ENCODE measurements at regions not wholly inside any gene's neighbourhood (a gene's known extent, or its start where the extent isn't known, plus 50 kb on each side); places are given as distances from the start of the nearest gene placed in this dataset.

- in situ Hi-C loops (cut with MboI; ENCODE audit: low sequenced_read_pairs) = loop anchor here (10.0 kb wide), 1 partner anchor 482 kb away; no protein-coding TSS in a partner anchor
- no peak overlapping the region for H4K91ac ChIP-seq (ENCODE audit: insufficient read depth, low read depth, low read length)
- peak; percentile 59 for ATAC-seq (ENCODE audit: low read depth)
These were observed 130.8 kb upstream of the RIPOR2 start for GRCh38 chr6:25066593-25066992.

More at GRCh38 chr6:25066593-25066992, 130.8 kb upstream of the RIPOR2 start:
- DNase-seq = peak; percentile 58
- dilution Hi-C loops (cut with HindIII; ENCODE audit: low sequenced_read_pairs, unreplicated experiment) (no loop called here), intact Hi-C loops (cut with micrococcal nuclease) (no loop called here)
- Histone ChIP-seq H3K4me3 (ENCODE audit: insufficient read depth, low read depth, low read length) (no peak overlapping the region), H3K9ac (ENCODE audit: low read depth, low read length) (no peak overlapping the region), H3K27me3 (ENCODE audit: control insufficient read depth, insufficient read depth, low read length) (no peaks in the 10 kb centered on the region), H3K56ac (ENCODE audit: extremely low read depth, insufficient read depth, low read length) (no peak overlapping the region), H3K9me3 (ENCODE audit: control insufficient read depth, insufficient read depth, low read length) (no peaks in the 10 kb centered on the region), H2BK120ac (ENCODE audit: low read depth, low read length) (no peak overlapping the region), H3K4me1 (ENCODE audit: control insufficient read depth, insufficient read depth, low read length) (peaks cover 10% of the 10 kb centered on the region), H3K27ac (ENCODE audit: insufficient read depth, low read length) (peak overlapping the region; percentile 48; the same call in 1 of the 2 replicates), H2BK20ac (ENCODE audit: low read depth, low read length) (no peak overlapping the region), H3K4me2 (ENCODE audit: low read depth, low read length) (no peak overlapping the region), H2AFZ (replicated peaks; ENCODE audit: low read length, poor library complexity) (no peak overlapping the region), H3K23ac (ENCODE audit: low read depth, low read length) (no peak overlapping the region), H4K5ac (ENCODE audit: low read depth, low read length) (no peak overlapping the region), H3K9me1 (ENCODE audit: insufficient read depth, low read length) (peaks cover 3% of the 10 kb centered on the region; the same call in 1 of the 2 replicates), H3K18ac (ENCODE audit: low read depth, low read length) (no peak overlapping the region), H3K79me1 (ENCODE audit: low read depth in 1 of 2, low read length in 2 of 2) (no peaks in the 10 kb centered on the region), H3K4ac (ENCODE audit: low read depth, low read length) (no peak overlapping the region), H4K8ac (ENCODE audit: low read depth in 2 of 2, low read length in 2 of 2) (no peak overlapping the region; a peak in 1 of 4 replicates), H4K20me1 (ENCODE audit: insufficient read depth, low read length) (no peaks in the 10 kb centered on the region), H2BK5ac (ENCODE audit: low read depth, low read length, poor library complexity, severe bottlenecking) (no peak overlapping the region), H2AK9ac (replicated peaks; ENCODE audit: low read depth, low read length, poor library complexity) (no peak overlapping the region), H2AK5ac (ENCODE audit: low read depth, low read length) (no peak overlapping the region), H3K14ac (replicated peaks; ENCODE audit: low read depth, low read length) (no peak overlapping the region), H2BK15ac (ENCODE audit: low read depth, low read length) (no peak overlapping the region), H3K36me3 (ENCODE audit: control insufficient read depth, insufficient read depth, low read length) (no peaks in the 10 kb centered on the region)
- CTCF ChIA-PET = interaction anchor here (1.3 kb wide), 1 partner anchor 211 kb away, joined by 3 read pairs; no protein-coding TSS in a partner anchor
- POLR2A ChIA-PET (ENCODE audit: unreplicated experiment) = no interaction called here
- WGBS, 2 experiments (ENCODE audit: extremely low coverage in 2 of 2, insufficient read length in 1 of 2) = no CpG with 5 or more reads among the region's 1 CpG
- TF ChIP-seq FOS (IDR thresholded peaks at IDR 0.05; ENCODE audit: low read depth, low read length) (no peak), RAD21 (IDR thresholded peaks at IDR 0.05; ENCODE audit: low read length) (no peak), SMC3 (IDR thresholded peaks at IDR 0.05; ENCODE audit: low read depth, low read length) (no peak), USF2 (IDR thresholded peaks at IDR 0.05; ENCODE audit: low read depth, low read length) (no peak), RFX5 (IDR thresholded peaks at IDR 0.05; ENCODE audit: low read depth, low read length) (no peak)
- BruUV-seq (replicated peaks) = no TSS peak

All from IMR-90 (cell line).